K562 (cell line): ENCODE measurements at regions not wholly inside any gene's neighbourhood (a gene's known extent, or its start where the extent isn't known, plus 50 kb on each side); places are given as distances from the start of the nearest gene placed in this dataset.

Experiments
- POLR2A ChIP-seq: fragments of 450-650 bp; conservative IDR thresholded peaks from 2 replicates; pipeline ENCODE4 v1.6.1; 2016
- SOX6 ChIP-seq: fragments of 450-650 bp; IDR thresholded peaks from 2 replicates; pipeline ENCODE4 v1.6.1; 2014; ENCODE audit warnings: mild to moderate bottlenecking
- SP1 ChIP-seq: sonication (generic); formaldehyde crosslinking; IDR thresholded peaks from 2 replicates; pipeline ENCODE4 v1.8.1; 2022; ENCODE audit warnings: mild to moderate bottlenecking, missing genetic modification reagents
- TF ChIP-seq, protein P1 (sequence below): fragments of 250-450 bp; sonication (Bioruptor Pico); IDR thresholded peaks from 2 replicates; pipeline ENCODE4 v1.5.0; 2021
- TF ChIP-seq, protein P2 (sequence below): sonication (generic); formaldehyde crosslinking; IDR thresholded peaks from 2 replicates; pipeline ENCODE4 v1.8.1; 2022; ENCODE audit warnings: missing genetic modification reagents

DNA sequence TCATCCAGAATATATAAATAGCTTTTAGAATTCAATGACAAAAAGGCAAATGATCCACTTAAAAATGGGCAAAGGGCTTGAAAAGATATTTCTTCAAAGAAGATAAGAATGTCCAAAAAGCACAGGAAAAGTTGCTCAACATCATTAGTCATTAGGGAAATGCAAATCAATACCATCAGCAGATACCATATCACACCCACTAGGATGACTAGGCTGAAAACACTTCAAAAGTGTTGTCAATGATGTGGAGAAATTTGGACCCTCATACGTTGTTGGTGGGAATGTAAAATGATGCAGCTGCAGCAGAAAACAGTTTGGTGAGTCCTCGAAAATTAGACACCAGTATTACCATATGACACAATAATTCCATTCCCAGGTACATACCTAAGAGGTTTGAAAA is 303.6 kb upstream of the SLC35B3 start:
- TF ChIP-seq SOX6 (no peak), SP1 (CRISPR knock-in tag) (no peak), POLR2A (no peak)
- TF ChIP-seq, protein P1, sequence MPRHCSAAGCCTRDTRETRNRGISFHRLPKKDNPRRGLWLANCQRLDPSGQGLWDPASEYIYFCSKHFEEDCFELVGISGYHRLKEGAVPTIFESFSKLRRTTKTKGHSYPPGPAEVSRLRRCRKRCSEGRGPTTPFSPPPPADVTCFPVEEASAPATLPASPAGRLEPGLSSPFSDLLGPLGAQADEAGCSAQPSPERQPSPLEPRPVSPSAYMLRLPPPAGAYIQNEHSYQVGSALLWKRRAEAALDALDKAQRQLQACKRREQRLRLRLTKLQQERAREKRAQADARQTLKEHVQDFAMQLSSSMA (CRISPR knock-in tag) = no peak
- TF ChIP-seq, protein P2, sequence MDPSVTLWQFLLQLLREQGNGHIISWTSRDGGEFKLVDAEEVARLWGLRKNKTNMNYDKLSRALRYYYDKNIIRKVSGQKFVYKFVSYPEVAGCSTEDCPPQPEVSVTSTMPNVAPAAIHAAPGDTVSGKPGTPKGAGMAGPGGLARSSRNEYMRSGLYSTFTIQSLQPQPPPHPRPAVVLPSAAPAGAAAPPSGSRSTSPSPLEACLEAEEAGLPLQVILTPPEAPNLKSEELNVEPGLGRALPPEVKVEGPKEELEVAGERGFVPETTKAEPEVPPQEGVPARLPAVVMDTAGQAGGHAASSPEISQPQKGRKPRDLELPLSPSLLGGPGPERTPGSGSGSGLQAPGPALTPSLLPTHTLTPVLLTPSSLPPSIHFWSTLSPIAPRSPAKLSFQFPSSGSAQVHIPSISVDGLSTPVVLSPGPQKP (CRISPR knock-in tag) = no peak
